Thyroid gland (tissue), 4 donors: ENCODE measurements at regions not wholly inside any gene's neighbourhood (a gene's known extent, or its start where the extent isn't known, plus 50 kb on each side); places are given as distances from the start of the nearest gene placed in this dataset.

Experiments
- DNase-seq, 2 donors: peaks; one replicate each; pipeline ENCODE4 v3.0.0-alpha.2; 2019
- H3K27ac ChIP-seq, 3 donors: fragments of 200-600 bp; sonication (generic); 1 replicate in 2 of 3; 2 replicates in 1 of 3; pipeline ENCODE4 v1.5.1; 2016 to 2019; ENCODE audit warnings: mild to moderate bottlenecking in 1 of 3, moderate library complexity in 1 of 3
- H3K27me3 ChIP-seq: fragments of 200-600 bp; sonication (generic); one replicate; pipeline ENCODE4 v1.5.1; 2019
- H3K36me3 ChIP-seq, 2 donors: fragments of 200-600 bp; sonication (generic); one replicate each; pipeline ENCODE4 v1.5.1; 2016 to 2019
- H3K4me1 ChIP-seq, 2 donors: fragments of 200-600 bp; sonication (generic); one replicate each; pipeline ENCODE4 v1.5.1; 2017 to 2019
- H3K4me3 ChIP-seq, 3 donors: fragments of 200-600 bp; sonication (generic); replicated peaks in 1 of 3; 1 replicate in 2 of 3; 2 replicates in 1 of 3; pipeline ENCODE4 v1.5.1; 2016; ENCODE audit warnings: mild to moderate bottlenecking in 1 of 3
- H3K9me3 ChIP-seq: fragments of 200-600 bp; sonication (generic); one replicate; pipeline ENCODE4 v1.5.1; 2017
- CTCF ChIP-seq, 6 experiments: fragments of 200-600 bp in 3 of 6; fragments of 450-650 bp in 3 of 6; sonication (generic) in 3 of 6; IDR thresholded peaks; one replicate each; pipeline ENCODE4 v1.5.1; 2016 to 2019; ENCODE audit warnings: antibody characterized with exemption in 6 of 6, mild to moderate bottlenecking in 2 of 6, inconsistent platforms in 1 of 6, moderate library complexity in 1 of 6
- POLR2A ChIP-seq, 2 donors: fragments of 450-650 bp; IDR thresholded peaks; one replicate each; pipeline ENCODE4 v1.6.1; 2017; ENCODE audit warnings: antibody characterized with exemption in 2 of 2, mild to moderate bottlenecking in 2 of 2, moderate library complexity in 1 of 2
- WGBS, 2 donors: methylation state at CpG; one replicate each; pipeline ENCODE4 v1.1.5; 2017; 5-methylcytosine and 5-hydroxymethylcytosine counted together
- intact Hi-C: fragments of 100-400 bp; cut with DNase I; formaldehyde crosslinking; loops from one replicate; pipeline ENCODE4 v1.15.1; 2023

GRCh38 chr18:41269294-41269693, 685.7 kb upstream of the PIK3C3 start:
- H3K4me3 ChIP-seq, result no peak overlapping the region
- H3K27me3 ChIP-seq, result no peaks in the 10 kb centered on the region
- intact Hi-C loops, result no loop called here
- WGBS, 2 donors, result 81 to 86% methylated on average over 6 of the region's 6 CpGs
- no peaks in the 10 kb centered on the region for H3K4me1 ChIP-seq
- no peaks in the 10 kb centered on the region for H3K9me3 ChIP-seq
- no peak overlapping the region for H3K27ac ChIP-seq
- no peaks in the 10 kb centered on the region for H3K36me3 ChIP-seq
- no peak for DNase-seq
- no peak for TF ChIP-seq CTCF (IDR thresholded peaks at IDR 0.05)
- no peak for TF ChIP-seq POLR2A (IDR thresholded peaks at IDR 0.05)

- no peak overlapping the region for H3K27ac ChIP-seq
- no peaks in the 10 kb centered on the region for H3K9me3 ChIP-seq
- intact Hi-C loops, result no loop called here
- WGBS, 2 donors, result 88 to 93% methylated on average over 2 of the region's 2 CpGs
- TF ChIP-seq POLR2A (IDR thresholded peaks at IDR 0.05), result no peak
- no peak for TF ChIP-seq CTCF (IDR thresholded peaks at IDR 0.05)
- no peaks in the 10 kb centered on the region for H3K4me1 ChIP-seq
- H3K27me3 ChIP-seq, result no peaks in the 10 kb centered on the region
- no peaks in the 10 kb centered on the region for H3K36me3 ChIP-seq
- no peak overlapping the region for H3K4me3 ChIP-seq
- no peak for DNase-seq
These were observed 686.8 kb upstream of the PIK3C3 start for GRCh38 chr18:41268271-41268670.

GRCh38 chr18:41266616-41267015, 688.4 kb upstream of the PIK3C3 start:
- WGBS, 2 donors, result 72 to 78% methylated on average over 3 of the region's 3 CpGs
- Histone ChIP-seq H3K27me3 (no peaks in the 10 kb centered on the region), H3K4me3 (no peak overlapping the region), H3K27ac (no peak overlapping the region), H3K4me1 (no peaks in the 10 kb centered on the region), H3K36me3 (no peaks in the 10 kb centered on the region), H3K9me3 (no peaks in the 10 kb centered on the region)
- intact Hi-C loops, result no loop called here
- TF ChIP-seq CTCF (IDR thresholded peaks at IDR 0.05), result no peak
- TF ChIP-seq POLR2A (IDR thresholded peaks at IDR 0.05), result no peak
- DNase-seq, result no peak

- TF ChIP-seq POLR2A (IDR thresholded peaks at IDR 0.05), result no peak
- TF ChIP-seq CTCF (IDR thresholded peaks at IDR 0.05), result no peak
- no peak for DNase-seq
- H3K4me3 ChIP-seq, result no peak overlapping the region
- H3K4me1 ChIP-seq, result no peaks in the 10 kb centered on the region
- 77 to 78% methylated on average over 5 of the region's 5 CpGs for WGBS, 2 donors
- H3K36me3 ChIP-seq, result no peaks in the 10 kb centered on the region
- H3K9me3 ChIP-seq, result no peaks in the 10 kb centered on the region
- intact Hi-C loops, result no loop called here
- no peak overlapping the region for H3K27ac ChIP-seq
- no peaks in the 10 kb centered on the region for H3K27me3 ChIP-seq
These were observed 688.8 kb upstream of the PIK3C3 start for GRCh38 chr18:41266204-41266603.

GRCh38 chr18:41265047-41265446, 690.0 kb upstream of the PIK3C3 start:
- Histone ChIP-seq H3K9me3 (no peaks in the 10 kb centered on the region), H3K4me1 (no peaks in the 10 kb centered on the region), H3K27ac (no peak overlapping the region), H3K36me3 (no peaks in the 10 kb centered on the region), H3K27me3 (no peaks in the 10 kb centered on the region), H3K4me3 (no peak overlapping the region)
- 44 to 45% methylated on average over 2 of the region's 2 CpGs for WGBS, 2 donors
- TF ChIP-seq POLR2A (IDR thresholded peaks at IDR 0.05) (no peak), CTCF (IDR thresholded peaks at IDR 0.05) (no peak)
- intact Hi-C loops, result no loop called here
- no peak for DNase-seq
